ENCODE measurements at regions not wholly inside any gene's neighbourhood (a gene's known extent, or its start where the extent isn't known, plus 50 kb on each side); places are given as distances from the start of the nearest gene placed in this dataset.

DNA sequence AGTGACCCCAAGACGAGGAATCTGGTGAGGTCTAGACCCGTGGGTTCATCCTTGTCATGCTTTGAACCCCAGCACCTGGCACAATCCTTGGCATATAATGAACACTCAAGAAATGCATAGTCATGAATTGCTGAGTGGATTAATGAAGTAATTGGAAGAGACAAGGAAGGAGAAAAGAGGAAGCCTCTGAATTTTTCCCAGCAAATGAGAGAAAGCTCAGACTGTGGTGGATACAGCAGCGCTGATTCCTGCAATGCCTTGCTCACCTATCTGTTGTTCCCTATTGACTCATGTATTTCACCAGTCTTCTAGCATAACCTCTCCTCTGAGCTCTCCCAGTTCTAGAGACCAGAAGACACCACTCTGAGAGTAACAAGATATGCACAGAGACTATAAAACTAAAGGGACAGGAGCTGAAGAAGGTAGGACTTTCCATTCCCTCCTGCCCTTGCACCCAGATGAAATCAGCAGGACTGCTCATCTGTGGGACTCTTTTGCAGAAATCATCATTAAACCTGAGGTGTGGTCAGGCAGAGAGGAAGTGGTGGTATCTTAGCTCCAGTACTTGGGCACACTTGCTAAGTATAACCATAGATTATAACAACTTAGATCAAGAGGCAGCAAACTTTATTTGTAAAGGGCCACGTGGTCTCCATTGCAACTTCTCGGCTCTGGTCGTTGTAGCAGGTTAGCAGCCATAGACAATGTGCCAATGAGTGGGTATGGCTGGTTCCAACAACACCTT, 102.8 kb downstream of the MAF start:
- DNase-seq = no peak

DNA sequence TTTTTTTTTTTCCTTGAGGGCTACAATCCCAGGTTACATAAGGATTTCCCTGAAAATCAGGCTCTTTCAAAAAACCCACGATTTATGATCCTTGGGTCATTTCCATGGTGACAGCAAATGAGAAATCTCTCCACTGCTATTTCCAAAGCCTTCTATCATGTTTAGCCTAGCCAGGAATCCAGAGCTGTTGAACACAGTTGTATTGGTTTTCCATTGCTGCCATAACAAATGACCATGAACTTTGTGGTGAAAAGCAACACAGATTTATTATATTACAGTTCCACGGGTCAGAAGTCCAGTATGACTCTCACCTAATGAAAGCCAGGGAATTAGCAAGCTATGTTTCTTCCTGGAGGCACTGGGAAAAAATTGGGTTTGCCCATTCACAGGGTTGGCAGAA, 106.6 kb downstream of the MAF start:
- no peak for DNase-seq

DNA sequence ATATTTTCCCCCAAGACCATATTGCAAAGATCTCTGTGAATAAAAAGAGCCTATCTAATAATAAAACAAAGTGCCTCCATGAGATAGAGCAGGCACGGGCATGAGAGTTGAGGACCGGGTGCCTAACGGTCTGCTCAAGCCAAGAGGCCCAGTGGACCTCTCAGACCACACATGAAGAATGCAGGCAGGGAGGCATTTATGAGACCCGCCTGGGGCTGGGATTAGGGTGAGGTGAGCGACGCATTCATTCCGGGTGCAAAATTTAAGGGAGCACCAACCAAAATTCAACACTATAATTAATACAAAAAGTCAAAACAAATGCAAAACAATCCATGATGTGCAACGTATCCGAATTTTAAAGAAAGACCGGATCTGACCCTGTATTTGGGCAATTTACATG, 108.5 kb downstream of the MAF start:
- DNase-seq = no peak

DNA sequence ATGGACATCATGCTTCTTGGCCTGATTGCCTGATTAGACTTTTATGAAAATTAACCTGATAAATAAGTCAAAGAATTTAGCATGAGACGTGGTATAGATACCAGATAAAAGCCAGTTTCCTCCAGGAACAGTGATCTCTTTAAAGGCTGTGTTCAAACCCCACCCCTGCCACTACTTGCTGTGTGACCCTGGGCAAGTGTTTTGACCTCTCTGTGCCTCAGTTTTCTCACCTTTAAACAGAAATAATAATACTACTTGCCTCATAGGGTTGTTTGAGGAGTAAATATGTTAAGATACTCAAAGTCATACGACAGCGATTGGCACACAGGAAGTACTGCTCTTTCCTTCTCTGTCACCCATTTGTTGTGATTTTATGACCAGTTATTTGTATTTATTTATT, 115.5 kb downstream of the MAF start:
- no peak for DNase-seq

DNA sequence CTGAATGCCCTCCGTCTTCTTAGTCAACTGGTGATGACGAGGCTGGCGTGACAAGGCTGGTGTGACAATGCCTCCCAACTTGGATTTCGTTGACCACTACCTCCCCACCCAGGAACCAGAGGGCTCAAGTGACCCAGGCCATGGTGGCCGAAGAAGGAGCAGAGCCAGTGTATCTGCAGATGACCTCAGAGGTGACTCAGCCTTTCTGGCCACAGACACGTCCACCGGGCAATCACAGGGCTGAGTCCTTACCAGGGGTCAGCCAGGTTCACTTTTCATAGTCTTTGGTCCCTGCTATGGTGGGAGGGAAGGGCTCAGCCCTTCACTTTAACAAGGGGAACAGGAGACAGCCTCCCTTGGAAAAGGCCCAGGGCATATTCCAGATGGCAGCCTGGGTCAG, 116.3 kb downstream of the MAF start:
- no peak for DNase-seq

DNA sequence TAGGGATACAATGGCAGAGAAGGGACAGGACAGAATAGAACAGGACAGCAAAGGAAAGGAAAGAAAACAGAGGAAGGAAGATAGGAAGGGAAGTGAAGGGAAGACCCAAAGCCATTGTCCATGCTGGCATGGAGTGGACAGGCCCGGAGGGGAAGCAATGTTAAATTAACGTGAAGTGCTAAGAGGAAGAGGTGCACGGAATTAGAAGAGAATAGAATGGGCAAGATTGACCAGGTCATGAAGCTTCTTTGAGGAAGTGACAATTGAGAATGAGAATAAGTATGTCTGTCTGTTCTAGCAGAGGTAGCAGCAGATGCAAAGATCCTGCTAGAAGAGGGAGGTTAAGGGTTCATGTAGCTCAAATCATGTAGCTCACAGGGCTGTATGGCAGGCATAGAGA, 117.2 kb downstream of the MAF start:
- DNase-seq = no peak

DNA sequence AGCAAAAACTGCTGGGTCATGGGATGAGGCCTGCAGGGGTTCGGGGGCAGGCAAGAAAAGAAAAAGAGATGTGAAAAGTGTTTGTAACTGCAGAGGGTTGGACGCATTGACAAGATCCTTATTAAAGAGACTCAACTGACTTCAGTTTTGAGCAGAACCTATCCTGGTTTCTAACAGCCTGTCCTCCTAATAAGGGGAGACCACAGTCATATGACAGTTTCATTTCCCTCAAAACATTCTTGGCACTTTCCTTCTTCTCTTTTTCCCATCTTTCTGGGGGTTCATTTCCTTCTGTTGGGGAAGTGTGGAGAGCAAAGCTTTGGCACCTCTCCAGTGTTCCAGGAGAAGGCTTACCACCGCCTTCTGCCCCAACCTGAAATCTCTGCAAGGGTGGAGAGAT, 118.5 kb downstream of the MAF start:
- no peak for DNase-seq

DNA sequence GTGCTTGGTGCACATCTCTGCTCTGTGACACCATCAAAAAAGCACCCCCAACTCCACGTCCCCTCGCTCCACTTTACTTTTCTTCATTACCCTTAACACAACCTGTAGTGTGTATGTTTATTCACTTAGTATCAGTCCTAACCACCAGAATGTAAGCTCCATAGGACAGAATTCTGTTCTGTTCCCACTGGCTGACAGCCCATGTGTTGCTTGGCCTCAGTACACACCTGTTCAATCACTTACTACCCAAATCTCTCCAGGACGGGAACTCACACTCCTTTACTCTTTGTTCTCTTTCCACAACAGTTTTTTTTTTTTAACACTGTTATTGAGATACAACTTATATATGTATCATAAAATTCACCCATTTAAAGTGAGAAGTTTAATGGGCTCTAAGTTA, 119.6 kb downstream of the MAF start:
- no peak for DNase-seq

DNA sequence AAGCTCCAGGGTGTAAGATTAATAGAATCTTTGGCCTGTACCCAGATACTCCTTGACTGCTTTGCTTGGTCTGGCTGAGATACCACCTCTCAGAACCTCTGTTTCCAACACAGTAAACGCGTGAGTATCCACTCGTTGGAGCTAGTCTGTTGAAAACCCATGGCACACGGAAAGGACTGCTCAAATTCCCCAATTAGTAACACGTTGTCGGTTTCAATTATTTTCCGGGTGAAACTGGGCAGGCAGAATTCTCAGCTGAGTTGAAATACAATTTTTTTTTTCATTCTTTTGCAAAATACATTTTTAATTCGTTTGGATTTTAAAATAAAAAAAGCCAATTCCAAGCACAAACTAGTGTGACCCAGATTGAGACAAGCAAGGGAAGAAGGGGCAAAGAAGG, 120.5 kb downstream of the MAF start:
- no peak for DNase-seq

DNA sequence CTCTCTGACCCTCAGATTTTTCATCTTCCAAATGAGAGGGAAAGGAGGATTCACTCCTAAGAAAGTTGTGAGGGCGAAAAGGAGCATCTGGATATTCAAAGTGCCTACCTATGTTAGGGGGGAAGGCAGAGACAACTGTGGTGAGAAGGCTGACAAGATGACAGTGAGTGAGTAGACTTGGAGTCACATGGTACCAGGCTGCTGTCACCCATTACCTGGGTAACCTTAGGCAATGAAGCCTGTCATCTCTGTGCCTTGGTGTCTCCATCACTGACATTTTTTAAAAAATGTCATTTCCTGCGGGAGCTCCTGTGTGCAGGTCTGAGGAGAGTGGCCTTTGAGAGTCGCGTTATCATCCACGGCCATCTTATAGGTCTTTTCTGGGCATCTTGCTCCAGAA, 124.0 kb downstream of the MAF start:
- DNase-seq = no peak

DNA sequence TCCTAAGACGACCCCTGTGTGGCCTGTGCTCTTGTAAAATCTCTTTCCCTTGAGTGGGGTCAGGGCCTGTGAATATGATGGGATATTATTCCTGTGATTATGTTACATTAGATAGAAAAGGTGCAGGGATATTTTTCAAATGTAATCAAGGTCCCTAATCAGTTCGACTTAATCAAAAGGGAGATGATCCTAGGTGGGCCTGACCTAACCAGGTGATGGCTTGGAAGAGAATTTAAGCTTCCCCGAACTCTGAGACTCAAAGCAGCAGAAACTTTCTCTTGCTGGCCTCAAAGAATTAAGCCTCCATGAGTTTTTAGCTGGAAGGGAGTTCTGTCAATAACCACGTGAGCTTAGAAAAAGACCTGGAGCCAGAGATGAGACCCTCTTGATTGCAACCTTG, 124.7 kb downstream of the MAF start:
- DNase-seq = no peak

DNA sequence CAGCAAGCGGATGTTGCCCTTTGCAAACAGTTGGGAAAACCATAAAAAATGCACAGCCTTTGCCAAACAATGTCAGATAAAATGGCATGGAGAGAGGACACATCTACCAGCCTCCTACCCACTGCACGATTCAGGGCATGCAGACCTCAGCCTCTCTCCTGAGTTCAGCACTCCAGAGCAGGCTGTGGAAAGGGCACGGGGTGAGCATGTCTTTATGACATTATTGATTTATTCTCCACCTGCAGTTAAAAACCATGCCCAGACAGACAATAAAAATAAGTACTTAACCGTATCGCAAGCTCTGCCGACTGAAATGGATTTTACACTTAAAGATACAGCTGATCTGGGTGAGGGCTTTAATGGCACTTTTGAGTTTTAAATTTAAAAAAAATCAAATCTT, 127.1 kb downstream of the MAF start:
- DNase-seq = no peak

DNA sequence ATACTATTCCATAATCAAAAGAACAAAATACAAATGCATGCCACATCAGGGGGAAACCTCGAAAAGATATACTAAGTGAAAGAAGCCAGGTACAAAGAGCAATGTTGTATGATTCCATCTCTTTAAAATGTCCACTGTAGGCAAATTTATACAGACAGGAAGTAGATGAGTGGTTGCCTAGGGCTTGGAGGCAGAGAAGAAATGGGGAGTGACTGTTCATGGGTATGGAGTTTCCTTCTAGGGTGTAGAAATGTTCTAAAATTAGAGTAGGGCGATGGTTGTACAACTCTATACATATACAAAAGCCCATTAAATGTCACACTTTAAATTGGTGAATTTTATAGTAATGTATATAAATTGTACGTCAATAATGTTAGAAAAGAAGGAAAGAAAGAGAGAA, 128.1 kb downstream of the MAF start:
- DNase-seq = no peak

DNA sequence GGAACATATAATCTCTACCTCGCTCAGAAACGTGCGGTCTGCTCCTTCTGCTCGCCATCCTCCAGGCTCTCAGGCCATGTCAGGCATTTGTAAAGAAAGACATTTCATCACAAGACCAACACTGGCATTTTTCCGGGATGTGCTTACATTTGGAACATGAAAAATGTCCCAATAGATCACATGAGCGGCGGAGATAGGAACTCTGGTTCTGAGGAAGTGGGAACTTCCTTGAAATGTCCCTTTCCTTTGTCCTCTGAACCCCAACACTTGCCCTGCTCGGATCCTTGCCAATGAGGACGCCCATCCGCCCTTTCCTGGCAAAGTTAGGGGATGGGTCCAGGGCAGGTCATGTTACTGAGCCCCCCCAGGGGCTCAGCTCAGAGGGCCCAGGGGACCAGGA, 130.5 kb downstream of the MAF start:
- no peak for DNase-seq

DNA sequence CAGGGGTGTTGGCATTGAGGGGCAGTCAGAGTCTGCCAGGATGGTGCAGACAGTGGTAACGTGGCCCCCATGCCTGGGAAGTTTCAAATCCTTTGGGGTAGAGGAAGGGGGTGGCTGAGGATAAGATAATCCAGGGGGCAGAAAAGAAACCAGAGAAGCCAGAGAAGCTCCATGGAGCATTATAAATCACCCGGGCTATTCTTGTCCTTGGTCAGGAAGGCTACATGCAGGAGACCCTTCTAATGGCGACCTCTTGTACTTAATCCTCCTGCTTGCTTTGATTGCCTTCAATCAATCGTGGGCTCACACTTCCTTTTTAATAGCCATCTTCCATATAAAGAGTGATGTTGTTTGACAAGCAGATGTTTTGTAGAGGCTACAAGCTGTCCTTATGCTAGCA, 131.9 kb downstream of the MAF start:
- no peak for DNase-seq

DNA sequence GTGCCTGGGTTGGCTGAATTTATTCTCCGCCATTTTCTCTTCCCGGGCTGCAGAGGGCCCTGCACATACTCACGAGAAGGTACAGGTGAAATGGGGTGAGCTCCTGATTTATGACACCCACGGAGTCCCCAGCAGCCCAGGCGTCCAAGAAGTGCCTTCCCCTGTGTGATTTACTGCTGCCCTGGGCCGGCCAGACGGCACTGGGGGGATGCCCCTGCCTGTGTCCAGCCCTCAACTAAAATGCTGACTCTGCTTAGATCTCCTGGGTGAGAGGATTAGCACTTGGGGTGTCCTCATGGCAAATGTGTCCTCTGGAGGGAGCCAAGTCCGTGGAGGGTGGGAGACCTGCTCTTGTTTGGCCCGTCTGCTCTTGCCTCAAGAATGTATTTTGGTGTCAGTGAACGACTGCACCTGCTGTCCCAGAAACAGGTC, 132.4 kb downstream of the MAF start:
- no peak for DNase-seq

DNA sequence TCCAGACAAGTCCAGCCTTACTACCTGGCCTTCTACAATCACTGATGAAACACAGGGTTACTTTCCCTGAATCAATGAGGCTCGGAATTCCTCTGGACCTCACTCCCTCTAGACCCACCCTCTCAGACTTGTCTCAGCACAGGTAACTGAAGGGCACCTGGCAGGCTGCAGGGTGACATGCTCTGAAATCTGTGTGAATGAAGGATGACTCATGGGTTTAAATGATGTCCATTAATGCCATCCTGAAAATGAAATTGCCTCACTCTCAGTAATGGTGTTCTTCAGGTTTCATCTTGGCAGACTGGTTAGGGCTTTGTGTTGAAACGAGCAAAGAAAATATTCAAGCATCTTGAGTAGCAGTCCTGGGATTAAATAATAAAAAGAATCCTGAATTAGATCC, 134.4 kb downstream of the MAF start:
- no peak for DNase-seq

DNA sequence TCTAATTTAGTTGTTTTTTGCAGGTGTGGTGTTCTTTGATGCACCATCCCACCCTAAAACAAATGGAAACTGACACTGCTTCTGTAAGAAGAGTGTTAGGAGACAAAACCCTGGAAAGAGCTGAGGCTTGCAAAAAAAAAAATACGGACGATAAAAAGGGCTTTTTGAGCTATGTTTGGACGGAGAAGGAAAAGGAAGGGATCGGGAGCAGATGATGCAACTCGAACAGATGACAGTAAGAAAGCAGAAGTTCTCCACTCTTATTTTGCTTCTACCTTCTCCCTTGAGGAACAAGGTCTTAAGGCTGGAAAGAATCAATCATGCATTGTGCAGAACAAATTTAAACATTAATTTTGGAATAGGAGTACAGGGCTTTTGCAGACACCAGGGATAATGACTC, 136.7 kb downstream of the MAF start:
- DNase-seq = no peak

DNA sequence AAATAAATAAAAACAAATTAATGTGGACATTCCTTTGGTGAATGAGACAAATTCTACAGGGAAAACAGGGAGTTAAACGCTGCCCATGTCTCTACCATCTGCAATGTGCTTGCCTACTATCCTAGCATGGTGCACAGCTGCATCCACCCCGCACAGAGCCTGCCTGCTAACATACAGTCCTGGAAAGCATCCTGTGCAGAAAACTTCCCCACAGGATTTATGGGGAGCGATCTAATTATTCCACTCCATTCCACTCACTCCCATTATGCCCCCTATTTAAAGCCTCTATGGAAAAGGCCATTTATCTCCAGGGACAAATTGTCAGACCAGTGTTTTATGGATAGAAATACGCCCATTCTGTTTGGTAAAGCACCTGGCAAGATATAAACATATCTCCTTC, 144.5 kb downstream of the MAF start:
- no peak for DNase-seq

DNA sequence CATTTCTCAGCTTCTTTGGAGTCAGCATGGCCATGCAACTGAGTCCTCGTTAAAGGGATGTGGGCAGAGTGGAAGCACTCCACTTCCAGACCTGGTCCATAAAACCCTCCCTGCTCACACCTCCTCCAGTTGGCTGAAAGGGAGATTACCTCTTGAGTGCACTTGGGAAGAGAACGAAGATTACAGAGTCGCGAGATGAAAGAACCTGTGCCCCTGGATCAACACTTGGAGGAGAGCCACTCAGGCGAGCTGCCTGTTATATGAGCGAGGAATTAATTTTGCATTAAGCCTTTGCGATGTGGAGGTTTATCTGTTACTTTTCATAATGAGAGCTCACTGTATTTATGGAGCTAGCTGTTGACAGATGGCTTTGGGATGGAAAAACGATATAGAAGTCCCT, 147.9 kb downstream of the MAF start:
- no peak for DNase-seq

DNA sequence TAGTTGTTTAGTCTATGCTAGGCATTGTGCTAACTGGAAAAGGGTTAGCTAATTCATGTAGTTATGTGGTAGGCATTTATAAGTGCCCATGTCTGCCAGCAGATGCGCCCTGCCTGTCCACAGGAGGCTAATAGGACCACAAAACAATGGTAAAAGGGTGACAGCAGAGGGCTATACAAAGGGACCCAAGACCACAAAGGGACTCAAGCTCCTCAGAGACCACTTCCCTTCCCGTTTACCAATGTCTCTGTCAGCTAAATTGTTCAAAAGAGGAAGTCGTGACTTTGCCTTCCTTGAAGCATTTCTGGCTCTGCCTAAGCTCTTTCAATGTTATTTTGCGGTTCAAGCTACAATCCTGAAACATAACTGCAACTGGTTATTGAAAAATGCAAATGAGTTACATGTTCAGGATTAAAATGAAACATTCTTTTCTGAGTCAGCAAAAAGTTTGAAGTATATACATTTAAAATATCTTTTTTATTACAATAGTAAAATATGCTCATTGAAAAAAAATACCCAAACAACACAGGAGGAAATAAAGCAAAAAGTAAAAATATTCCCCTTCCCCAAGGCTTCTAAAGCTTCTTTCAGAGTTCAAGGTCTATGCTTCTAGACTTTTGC, 149.2 kb downstream of the MAF start:
- no peak for DNase-seq

DNA sequence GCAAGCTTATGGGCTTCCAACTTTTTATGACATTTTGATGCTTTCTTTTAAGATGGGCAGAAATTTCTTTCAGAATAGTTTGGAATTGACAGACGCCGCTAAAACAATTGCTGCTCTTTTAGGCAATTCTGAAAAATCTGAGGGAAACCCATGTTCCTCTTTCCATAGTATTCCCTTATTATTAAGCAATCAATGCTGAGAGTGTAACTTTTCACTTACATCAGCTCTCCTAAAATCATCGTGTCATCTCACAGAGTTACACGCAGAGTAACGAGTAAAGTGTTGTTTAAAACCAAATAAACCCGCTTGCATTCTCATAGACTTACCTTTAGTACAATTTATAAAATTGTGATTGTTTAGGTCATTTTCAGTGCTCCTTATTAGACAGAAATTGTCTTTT, 150.6 kb downstream of the MAF start:
- DNase-seq = no peak

DNA sequence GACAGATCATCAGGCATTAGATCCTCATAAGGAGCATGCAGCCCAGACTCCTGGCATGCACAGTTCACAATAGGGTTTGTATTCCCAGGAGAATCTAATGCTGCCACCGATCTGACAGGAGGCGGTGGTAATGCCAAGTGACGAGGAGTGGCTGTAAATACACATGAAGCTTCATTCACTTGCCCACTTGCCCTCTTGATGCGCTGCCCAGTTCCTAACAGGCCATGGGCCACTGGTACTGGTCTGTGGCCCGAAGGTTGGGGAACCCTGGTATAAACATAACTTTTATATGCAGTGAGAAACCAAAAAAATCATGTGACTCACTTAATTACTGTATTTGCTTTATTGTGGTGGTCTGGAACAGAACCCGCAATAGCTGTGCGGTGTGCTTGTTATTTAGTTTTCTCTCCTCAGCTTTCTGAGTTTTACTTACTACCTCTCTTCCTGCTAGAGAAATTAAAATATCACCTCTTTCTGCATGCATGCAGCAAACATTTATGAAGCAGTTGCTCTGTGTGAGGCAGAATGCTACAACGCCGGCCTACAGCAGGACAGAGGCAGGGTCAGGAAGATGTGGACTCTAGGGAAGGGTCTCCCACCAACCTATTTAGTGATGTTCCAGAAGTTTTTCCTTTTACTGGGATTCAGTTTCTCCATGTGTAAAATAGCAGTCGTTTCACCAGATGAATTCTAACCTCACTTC, 151.3 kb downstream of the MAF start:
- DNase-seq = no peak

DNA sequence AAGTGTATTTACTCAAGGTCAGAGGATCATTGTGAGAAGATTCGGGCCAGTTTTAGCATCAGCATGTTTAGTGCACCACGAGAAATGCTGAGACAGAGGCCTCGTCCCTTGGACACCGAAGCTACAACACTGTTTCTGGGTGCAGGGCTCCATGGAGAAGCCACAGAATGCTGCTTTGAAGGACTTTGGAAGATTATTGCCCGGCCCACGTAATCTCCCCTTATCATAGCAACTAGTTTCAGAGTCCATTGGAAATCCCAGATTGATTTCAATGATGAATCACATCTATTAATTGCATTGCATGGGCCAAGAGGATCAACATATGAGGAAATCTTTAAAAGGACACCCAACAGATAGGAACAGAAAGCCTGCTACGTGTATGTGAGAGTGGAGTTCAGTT, 156.0 kb downstream of the MAF start:
- DNase-seq = no peak

DNA sequence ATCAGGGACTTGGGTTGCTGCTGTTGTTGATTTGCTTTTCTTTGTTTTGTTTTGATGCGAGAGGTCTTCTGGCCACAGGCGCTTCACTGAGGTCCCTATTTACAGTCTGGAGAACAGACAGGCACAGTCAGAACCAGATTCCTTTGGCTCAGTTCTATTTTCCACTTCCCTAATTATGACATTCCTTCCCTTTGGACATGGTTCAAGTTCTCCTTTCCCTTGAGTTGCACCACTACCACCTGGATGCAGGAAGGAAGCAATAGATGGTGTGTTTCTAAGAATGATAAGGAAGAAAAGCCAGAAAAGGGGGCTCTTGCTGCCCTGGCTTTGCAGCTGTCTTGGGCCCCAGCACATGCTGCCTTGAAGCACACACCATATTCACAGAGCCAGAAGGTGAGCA, 160.6 kb downstream of the MAF start:
- no peak for DNase-seq
